NCI-H2196 (cell line): ENCODE measurements at regions not wholly inside any gene's neighbourhood (a gene's known extent, or its start where the extent isn't known, plus 50 kb on each side); places are given as distances from the start of the nearest gene placed in this dataset.

ENCODE experiments used
- DNase-seq: peaks from one replicate; lab custom pipeline; 2025; ENCODE audit not compliant: unreplicated experiment; lab: John Stamatoyannopoulos, UW

- DNase-seq: no peak
These were observed 115.5 kb upstream of the SH3BP4 start for GRCh38 chr2:234836271-234836670.

DNA sequence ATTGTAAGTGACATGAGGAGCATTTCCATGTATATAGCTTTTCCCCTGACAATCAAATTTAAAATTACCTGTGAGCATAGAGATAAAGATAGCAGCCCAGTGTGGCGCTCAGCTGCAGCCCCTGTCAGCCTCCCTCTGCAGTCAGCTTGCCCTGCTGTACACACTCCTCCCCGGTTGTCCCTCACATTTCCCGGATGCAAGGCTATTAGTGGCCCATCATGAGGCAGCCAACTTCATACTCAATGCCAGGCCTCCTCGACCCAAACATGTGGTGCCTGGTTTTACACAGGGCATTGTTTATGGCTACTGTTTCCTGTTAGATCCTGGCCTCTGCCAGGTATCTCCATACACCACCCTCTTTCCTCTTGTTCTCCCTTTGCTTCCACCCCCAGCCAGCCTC lies 116.1 kb upstream of the SH3BP4 start:
- DNase-seq: no peak

DNA sequence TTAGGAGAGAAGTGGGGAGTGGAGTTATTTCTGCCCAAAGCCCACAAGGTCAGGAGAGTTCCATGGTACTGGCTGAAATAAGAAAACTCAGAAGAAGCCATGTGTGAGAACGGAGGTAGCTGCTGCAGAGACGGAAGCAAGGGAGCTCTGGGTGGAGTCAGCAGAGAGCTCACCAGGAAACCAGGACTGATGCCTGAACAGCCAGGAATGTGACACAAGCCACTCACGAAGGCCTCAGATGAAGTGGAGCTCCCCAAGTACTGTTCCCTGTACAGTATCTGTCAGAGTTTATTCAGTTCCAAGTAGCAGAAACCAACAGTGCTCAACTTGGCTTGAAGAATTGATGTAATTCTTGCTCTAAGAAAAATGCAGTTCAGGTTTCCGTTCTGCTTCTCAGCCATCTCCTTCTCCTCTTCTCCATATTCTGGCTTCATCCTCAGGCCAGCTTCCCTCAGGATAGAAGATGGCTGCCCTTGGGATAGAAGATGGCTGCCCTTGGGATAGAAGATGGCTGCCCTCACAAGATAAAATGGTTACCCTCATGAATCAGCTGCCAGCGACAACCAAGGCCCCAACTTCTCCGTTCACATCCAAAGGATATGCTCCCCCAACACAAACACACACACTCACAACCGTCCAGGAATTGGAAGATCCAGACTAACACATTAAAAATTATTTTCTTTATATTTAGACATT lies 117.4 kb upstream of the SH3BP4 start:
- DNase-seq: no peak

- DNase-seq: no peak
These were observed 121.0 kb upstream of the SH3BP4 start for GRCh38 chr2:234830853-234831252.

GRCh38 chr2:234829074-234829455 lies 122.8 kb upstream of the SH3BP4 start:
- DNase-seq: no peak

GRCh38 chr2:234828382-234829073 lies 123.3 kb upstream of the SH3BP4 start:
- DNase-seq: no peak

GRCh38 chr2:234827096-234827860 lies 124.5 kb upstream of the SH3BP4 start:
- no peak for DNase-seq

GRCh38 chr2:234826681-234827080 lies 125.1 kb upstream of the SH3BP4 start:
- no peak for DNase-seq

GRCh38 chr2:234825616-234826015 lies 126.2 kb upstream of the SH3BP4 start:
- DNase-seq: no peak

- DNase-seq: peak; percentile 55
These were observed 127.9 kb upstream of the SH3BP4 start for GRCh38 chr2:234823877-234824376.

- DNase-seq: no peak
These were observed 128.5 kb upstream of the SH3BP4 start for GRCh38 chr2:234823196-234823876.

- no peak for DNase-seq
These were observed 129.8 kb upstream of the SH3BP4 start for GRCh38 chr2:234821946-234822475.

GRCh38 chr2:234818937-234819336 lies 132.9 kb upstream of the SH3BP4 start:
- no peak for DNase-seq

GRCh38 chr2:234816491-234816890 lies 135.3 kb upstream of the SH3BP4 start:
- DNase-seq: no peak

- DNase-seq: no peak
These were observed 135.8 kb upstream of the SH3BP4 start for GRCh38 chr2:234816056-234816455.

- no peak for DNase-seq
These were observed 137.4 kb upstream of the SH3BP4 start for GRCh38 chr2:234814374-234814773.

GRCh38 chr2:234812851-234813250 lies 139.0 kb upstream of the SH3BP4 start:
- DNase-seq: peak; percentile 13

- DNase-seq: no peak
These were observed 142.9 kb upstream of the SH3BP4 start for GRCh38 chr2:234808907-234809306.

DNA sequence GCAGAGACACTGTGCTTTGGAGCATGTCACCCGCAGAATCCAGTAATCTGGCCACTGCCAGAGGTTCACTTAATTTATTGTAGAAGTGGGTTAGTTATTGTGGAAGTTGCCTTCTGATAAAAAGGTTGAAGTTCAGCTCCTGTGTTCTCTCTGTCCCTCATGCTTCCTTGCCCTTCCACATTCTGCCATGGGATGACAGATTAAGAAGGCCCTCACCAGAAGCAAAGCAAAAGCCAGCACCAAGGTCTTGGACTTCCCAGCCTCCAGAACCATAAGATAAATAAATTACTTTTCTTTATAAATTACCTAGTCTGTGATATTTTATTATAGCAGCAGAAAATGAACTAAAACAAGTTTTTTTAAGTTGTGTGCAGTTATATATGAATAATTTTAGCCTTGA lies 145.0 kb upstream of the SH3BP4 start:
- DNase-seq: no peak

DNA sequence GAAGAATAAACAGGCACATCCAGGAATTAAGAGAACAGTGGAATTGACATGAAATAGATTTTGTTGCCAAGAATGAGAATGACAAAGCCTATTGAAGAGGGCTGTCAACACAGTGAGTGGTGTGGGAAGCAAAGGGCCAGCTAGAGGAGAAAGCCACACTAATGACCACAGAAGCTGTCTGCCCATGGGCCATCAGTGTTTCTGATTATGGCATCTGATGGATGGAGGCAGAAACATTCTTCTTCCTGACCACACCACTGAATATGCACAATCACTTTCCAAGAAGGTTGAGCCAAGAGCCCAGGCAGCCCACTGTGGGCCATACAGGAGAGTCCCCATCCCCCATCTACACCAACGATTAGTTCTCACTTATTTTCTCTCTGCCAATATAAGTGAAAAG lies 146.0 kb upstream of the SH3BP4 start:
- DNase-seq: no peak

DNA sequence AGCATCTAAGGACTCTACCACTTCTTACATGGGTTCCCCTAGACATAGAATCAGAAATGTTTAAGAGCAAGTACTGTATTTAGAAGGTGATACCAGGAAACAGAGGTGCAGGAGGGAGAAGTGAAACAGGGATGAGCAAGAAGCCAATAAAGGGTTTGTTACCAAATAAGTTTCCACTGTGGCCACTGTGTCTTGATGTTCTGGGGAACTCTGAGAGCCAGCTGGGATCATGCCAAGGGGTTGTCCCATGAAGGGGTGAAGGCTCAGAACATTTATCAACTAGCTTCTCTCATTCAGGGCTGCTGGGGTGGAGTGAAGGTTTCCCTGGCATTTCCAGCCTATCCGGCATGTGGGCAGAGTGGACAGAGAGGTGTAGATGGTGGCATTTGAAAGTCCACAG lies 147.1 kb upstream of the SH3BP4 start:
- DNase-seq: no peak
